Gastrocnemius medialis (tissue), 4 donors: ENCODE measurements at regions not wholly inside any gene's neighbourhood (a gene's known extent, or its start where the extent isn't known, plus 50 kb on each side); places are given as distances from the start of the nearest gene placed in this dataset.

Experiments
- POLR2A ChIP-seq, 2 donors: fragments of 450-650 bp; IDR thresholded peaks; one replicate each; pipeline ENCODE4 v1.6.1; 2017; ENCODE audit warnings: antibody characterized with exemption in 2 of 2, mild to moderate bottlenecking in 2 of 2, moderate library complexity in 2 of 2
- TF ChIP-seq, protein P1 (sequence below), 5 experiments: fragments of 450-650 bp in 3 of 5; fragments of 200-600 bp in 2 of 5; sonication (generic) in 2 of 5; IDR thresholded peaks in 4 of 5; conservative IDR thresholded peaks in 1 of 5; 1 replicate in 4 of 5; 2 replicates in 1 of 5; pipeline ENCODE4 v1.5.1; 2016 to 2019; ENCODE audit warnings: antibody characterized with exemption in 5 of 5, mild to moderate bottlenecking in 3 of 5, moderate library complexity in 3 of 5

DNA sequence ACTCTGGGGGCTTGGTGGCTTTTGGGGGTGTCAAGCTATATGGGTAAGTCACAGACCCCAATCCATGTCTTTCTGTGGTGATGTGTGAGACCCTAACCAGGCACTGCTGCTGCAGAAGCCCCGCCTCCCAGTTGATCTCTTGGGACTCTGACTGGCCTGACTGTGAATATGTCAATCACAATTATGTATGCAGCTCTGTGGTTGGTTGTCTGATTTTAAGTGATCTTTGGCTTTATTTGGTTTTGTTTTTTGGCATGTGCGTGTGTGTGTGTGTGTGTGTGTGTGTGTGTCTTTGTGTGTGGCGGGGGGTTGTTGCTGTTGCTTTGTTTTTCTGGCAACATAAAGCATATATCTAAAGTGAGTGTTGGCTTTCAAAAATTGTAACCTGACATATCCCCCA is 78.5 kb upstream of the GLS start:
- TF ChIP-seq, protein P1, sequence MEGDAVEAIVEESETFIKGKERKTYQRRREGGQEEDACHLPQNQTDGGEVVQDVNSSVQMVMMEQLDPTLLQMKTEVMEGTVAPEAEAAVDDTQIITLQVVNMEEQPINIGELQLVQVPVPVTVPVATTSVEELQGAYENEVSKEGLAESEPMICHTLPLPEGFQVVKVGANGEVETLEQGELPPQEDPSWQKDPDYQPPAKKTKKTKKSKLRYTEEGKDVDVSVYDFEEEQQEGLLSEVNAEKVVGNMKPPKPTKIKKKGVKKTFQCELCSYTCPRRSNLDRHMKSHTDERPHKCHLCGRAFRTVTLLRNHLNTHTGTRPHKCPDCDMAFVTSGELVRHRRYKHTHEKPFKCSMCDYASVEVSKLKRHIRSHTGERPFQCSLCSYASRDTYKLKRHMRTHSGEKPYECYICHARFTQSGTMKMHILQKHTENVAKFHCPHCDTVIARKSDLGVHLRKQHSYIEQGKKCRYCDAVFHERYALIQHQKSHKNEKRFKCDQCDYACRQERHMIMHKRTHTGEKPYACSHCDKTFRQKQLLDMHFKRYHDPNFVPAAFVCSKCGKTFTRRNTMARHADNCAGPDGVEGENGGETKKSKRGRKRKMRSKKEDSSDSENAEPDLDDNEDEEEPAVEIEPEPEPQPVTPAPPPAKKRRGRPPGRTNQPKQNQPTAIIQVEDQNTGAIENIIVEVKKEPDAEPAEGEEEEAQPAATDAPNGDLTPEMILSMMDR (IDR thresholded peaks at IDR 0.05 in 4 of 5, conservative IDR thresholded peaks at IDR 0.05 in 1 of 5), result no peak
- no peak for TF ChIP-seq POLR2A (IDR thresholded peaks at IDR 0.05)
